Uterus (tissue), 3 donors: ENCODE measurements at regions not wholly inside any gene's neighbourhood (a gene's known extent, or its start where the extent isn't known, plus 50 kb on each side); places are given as distances from the start of the nearest gene placed in this dataset.

ENCODE experiments used
- DNase-seq, 2 donors: peaks; one replicate each; pipeline ENCODE4 v3.0.0-alpha.2; 2019 to 2020
- H3K27ac ChIP-seq, 2 donors: fragments of 200-600 bp; sonication (generic); 1 replicate in 1 of 2; 2 replicates in 1 of 2; pipeline ENCODE4 v1.5.1; 2016 to 2018
- H3K27me3 ChIP-seq, 2 donors: fragments of 200-600 bp; sonication (generic); one replicate each; pipeline ENCODE4 v1.5.1; 2018 to 2019; ENCODE audit warnings: control low read depth in 1 of 2
- H3K36me3 ChIP-seq, 2 donors: fragments of 200-600 bp; sonication (generic); one replicate each; pipeline ENCODE4 v1.5.1; 2019; ENCODE audit warnings: control low read depth in 1 of 2
- H3K4me1 ChIP-seq, 2 donors: fragments of 200-600 bp; sonication (generic); one replicate each; pipeline ENCODE4 v1.5.1; 2018 to 2019; ENCODE audit warnings: control low read depth in 1 of 2
- H3K4me3 ChIP-seq, 2 donors: fragments of 200-600 bp; sonication (generic); 1 replicate in 1 of 2; 2 replicates in 1 of 2; pipeline ENCODE4 v1.5.1; 2018 to 2019; ENCODE audit warnings: mild to moderate bottlenecking in 1 of 2
- H3K9me3 ChIP-seq, 2 donors: fragments of 200-600 bp; sonication (generic); one replicate each; pipeline ENCODE4 v1.5.1; 2019; ENCODE audit warnings: control low read depth in 1 of 2
- POLR2A ChIP-seq, 2 donors: fragments of 450-650 bp; IDR thresholded peaks; one replicate each; pipeline ENCODE4 v1.6.1; 2016; ENCODE audit warnings: antibody characterized with exemption in 2 of 2, mild to moderate bottlenecking in 1 of 2, moderate library complexity in 1 of 2
- intact Hi-C: fragments of 100-400 bp; cut with DNase I; formaldehyde crosslinking; loops from one replicate; pipeline ENCODE4 v1.15.1; 2023; ENCODE audit warnings: low total_unique reads
- TF ChIP-seq, protein P1 (sequence below), 4 experiments: fragments of 200-600 bp in 2 of 4; fragments of 450-650 bp in 2 of 4; sonication (generic) in 2 of 4; IDR thresholded peaks; one replicate each; pipeline ENCODE4 v1.5.1; 2016 to 2019; ENCODE audit warnings: antibody characterized with exemption in 4 of 4, mild to moderate bottlenecking in 2 of 4, moderate library complexity in 1 of 4
- donor health status: DM: yes; HTN: yes; CAD: no.

DNA sequence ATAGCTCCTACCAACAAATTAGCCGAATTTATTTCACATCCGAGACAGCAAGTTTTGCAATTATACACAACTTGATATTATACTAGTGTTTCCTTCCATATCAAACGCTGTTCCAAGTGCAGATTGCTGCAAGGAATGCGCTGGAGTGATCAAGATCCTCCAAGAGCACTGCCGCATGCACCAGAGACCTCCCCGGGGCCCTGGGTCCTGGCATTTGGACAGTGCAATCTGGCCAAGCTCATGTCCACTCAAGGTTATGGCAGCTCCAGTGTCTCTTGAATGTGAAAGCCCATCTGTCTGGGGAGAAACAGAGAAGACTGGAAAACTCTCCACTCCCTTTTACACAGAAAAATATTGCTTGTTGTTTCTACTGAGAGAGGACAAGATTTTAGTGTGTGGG is 111.9 kb downstream of the HSPH1 start:
- Histone ChIP-seq H3K9me3 (no peaks in the 10 kb centered on the region), H3K4me1 (no peaks in the 10 kb centered on the region), H3K4me3 (no peak overlapping the region), H3K27ac (no peak overlapping the region), H3K36me3 (no peaks in the 10 kb centered on the region), H3K27me3 (no peaks in the 10 kb centered on the region)
- intact Hi-C loops, result no loop called here
- no peak for TF ChIP-seq POLR2A (IDR thresholded peaks at IDR 0.05)
- TF ChIP-seq, protein P1, sequence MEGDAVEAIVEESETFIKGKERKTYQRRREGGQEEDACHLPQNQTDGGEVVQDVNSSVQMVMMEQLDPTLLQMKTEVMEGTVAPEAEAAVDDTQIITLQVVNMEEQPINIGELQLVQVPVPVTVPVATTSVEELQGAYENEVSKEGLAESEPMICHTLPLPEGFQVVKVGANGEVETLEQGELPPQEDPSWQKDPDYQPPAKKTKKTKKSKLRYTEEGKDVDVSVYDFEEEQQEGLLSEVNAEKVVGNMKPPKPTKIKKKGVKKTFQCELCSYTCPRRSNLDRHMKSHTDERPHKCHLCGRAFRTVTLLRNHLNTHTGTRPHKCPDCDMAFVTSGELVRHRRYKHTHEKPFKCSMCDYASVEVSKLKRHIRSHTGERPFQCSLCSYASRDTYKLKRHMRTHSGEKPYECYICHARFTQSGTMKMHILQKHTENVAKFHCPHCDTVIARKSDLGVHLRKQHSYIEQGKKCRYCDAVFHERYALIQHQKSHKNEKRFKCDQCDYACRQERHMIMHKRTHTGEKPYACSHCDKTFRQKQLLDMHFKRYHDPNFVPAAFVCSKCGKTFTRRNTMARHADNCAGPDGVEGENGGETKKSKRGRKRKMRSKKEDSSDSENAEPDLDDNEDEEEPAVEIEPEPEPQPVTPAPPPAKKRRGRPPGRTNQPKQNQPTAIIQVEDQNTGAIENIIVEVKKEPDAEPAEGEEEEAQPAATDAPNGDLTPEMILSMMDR (IDR thresholded peaks at IDR 0.05), result no peak
- no peak for DNase-seq

DNA sequence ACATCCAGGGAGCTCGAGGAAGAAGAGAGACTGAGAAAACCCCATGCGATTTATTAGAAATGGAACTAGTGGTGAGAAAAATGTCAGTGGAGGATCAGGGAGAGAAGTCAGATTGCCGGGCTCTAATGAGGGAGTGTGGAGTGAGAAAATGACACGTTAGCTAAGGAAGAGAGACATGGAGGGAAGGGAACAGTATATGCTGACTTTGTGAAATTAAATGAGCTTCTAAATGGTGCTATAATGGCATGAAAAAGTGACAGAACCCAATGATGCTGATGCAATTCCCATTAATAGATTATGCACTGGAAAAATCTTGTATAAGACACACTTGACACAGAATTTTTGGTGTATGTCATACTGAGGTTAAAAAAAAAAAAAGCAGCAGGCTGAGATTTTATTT is 112.6 kb downstream of the HSPH1 start:
- H3K36me3 ChIP-seq, result no peaks in the 10 kb centered on the region
- H3K27me3 ChIP-seq, result no peaks in the 10 kb centered on the region
- H3K4me1 ChIP-seq, result no peaks in the 10 kb centered on the region
- no peak for DNase-seq
- no peak for TF ChIP-seq POLR2A (IDR thresholded peaks at IDR 0.05)
- TF ChIP-seq, protein P1 (IDR thresholded peaks at IDR 0.05), result no peak
- no peak overlapping the region for H3K4me3 ChIP-seq
- intact Hi-C loops, result no loop called here
- H3K27ac ChIP-seq, result no peak overlapping the region
- no peaks in the 10 kb centered on the region for H3K9me3 ChIP-seq

DNA sequence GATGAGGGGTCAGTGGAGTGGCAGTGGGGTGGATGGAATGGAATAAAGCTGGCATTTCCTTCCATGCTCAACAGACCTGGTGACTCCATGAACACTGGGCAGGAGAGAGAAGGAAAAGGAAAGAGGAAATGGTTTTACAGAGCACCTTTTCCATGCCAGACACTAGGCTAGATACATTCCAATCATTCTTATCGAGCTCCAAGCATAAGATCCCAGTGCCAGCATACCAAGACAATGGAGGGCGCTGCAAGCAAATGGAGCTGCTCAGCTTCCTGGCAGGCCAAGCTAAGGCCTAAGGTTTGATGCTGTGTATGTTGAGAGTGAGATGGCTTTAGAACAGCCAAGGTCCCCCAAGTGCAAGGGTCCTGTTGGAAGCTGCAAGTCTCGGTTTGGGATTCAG is 113.2 kb downstream of the HSPH1 start:
- H3K36me3 ChIP-seq, result no peaks in the 10 kb centered on the region
- no peaks in the 10 kb centered on the region for H3K9me3 ChIP-seq
- no peak for DNase-seq
- no peak overlapping the region for H3K4me3 ChIP-seq
- TF ChIP-seq, protein P1 (IDR thresholded peaks at IDR 0.05), result no peak
- no peak for TF ChIP-seq POLR2A (IDR thresholded peaks at IDR 0.05)
- intact Hi-C loops, result no loop called here
- no peaks in the 10 kb centered on the region for H3K4me1 ChIP-seq
- H3K27me3 ChIP-seq, result no peaks in the 10 kb centered on the region
- H3K27ac ChIP-seq, result no peak overlapping the region

DNA sequence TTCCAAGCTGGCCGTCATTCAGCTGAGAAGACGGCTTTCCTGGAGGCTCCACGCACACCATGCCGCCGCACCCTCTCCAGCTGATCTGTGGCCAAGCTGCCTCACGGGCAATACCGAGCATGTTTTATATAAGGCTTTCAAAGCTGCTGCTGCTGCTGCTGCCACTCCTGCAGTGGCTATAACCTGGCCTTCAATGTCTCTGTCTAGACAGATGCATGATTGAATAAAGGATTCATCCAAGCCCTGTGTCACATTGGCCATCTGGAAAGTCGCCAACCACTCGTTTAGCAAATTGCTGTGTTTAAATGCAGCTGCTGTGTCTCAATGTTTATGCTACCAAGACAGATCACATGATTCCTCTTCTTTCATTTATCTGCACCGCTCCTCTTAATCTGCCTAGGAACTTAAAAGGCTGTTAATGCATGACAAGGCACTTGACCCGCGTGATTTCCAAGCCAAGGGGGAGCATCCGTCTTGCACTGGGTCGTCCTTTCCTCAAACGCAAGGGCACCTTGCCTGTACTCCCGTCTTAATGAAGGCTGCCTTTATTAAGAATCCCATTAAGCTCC is 114.3 kb downstream of the TEX26 start:
- H3K36me3 ChIP-seq, result no peaks in the 10 kb centered on the region
- DNase-seq, result peak; percentile 31 to 50
- H3K4me1 ChIP-seq, result no peaks in the 10 kb centered on the region
- TF ChIP-seq POLR2A (IDR thresholded peaks at IDR 0.05), result no peak
- TF ChIP-seq, protein P1 (IDR thresholded peaks at IDR 0.05), result no peak
- intact Hi-C loops, result no loop called here
- H3K27me3 ChIP-seq, result no peaks in the 10 kb centered on the region
- H3K27ac ChIP-seq, result peak overlapping the region; percentile 56 to 68
- H3K4me3 ChIP-seq, result peak overlapping the region in 1 of 2 donors; percentile 1
- no peaks in the 10 kb centered on the region for H3K9me3 ChIP-seq

DNA sequence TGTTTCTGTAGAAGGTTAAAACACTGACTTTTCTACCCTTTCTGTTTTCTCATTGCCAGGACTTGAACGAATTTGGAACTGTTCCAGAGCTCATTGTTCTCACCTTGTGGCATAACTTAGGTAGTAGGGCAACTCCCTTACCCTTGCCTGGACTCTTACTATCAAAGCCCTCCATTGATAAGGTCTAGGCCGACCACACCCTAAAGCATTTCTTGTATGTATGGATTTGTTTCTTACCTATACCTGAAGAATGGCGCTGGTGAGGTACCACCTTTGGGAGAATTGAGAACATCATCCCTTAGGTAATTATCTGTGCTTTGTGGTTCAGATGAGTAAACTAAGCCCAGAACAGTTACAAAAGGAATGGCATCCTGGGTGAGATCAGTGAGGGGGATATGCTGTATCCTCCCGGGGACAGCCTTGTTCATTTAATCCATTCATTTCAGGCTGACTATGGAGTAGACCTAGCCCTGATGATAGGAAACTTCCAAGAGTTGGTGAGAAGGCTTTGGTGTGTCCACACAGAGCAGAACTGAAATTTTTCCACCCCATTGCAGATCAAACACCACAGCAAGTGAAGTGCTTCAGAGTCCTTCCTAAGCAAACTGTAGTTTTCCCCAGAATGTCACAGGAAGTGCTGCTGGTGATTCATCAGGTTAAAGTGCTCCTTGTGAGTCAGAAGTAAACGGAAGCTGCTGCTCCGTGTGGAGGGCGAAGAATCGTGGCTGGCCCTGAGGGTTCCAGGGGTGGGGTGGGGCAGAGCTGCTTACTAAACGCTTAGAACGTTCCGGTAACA is 113.0 kb downstream of the TEX26 start:
- peak; percentile 56 to 62 for DNase-seq
- Histone ChIP-seq H3K9me3 (no peaks in the 10 kb centered on the region), H3K4me3 (no peak overlapping the region), H3K27ac (peak overlapping the region; percentile 56 to 68), H3K27me3 (no peaks in the 10 kb centered on the region), H3K36me3 (no peaks in the 10 kb centered on the region), H3K4me1 (no peaks in the 10 kb centered on the region)
- TF ChIP-seq POLR2A (IDR thresholded peaks at IDR 0.05), result no peak
- TF ChIP-seq, protein P1 (IDR thresholded peaks at IDR 0.05), result no peak
- intact Hi-C loops, result no loop called here
